SK-N-MC (cell line): ENCODE measurements at regions not wholly inside any gene's neighbourhood (a gene's known extent, or its start where the extent isn't known, plus 50 kb on each side); places are given as distances from the start of the nearest gene placed in this dataset.

ENCODE experiments used
- EZH2 ChIP-seq: fragments of 200-600 bp; sonication (generic); IDR thresholded peaks from one replicate; pipeline ENCODE4 v1.6.1; 2017; ENCODE audit warnings: antibody characterized with exemption
- POLR2AphosphoS5 ChIP-seq: IDR thresholded peaks from 2 replicates; pipeline ENCODE4 v1.6.1; 2012; ENCODE audit warnings: mild to moderate bottlenecking, low read depth, low read length, borderline replicate concordance

DNA sequence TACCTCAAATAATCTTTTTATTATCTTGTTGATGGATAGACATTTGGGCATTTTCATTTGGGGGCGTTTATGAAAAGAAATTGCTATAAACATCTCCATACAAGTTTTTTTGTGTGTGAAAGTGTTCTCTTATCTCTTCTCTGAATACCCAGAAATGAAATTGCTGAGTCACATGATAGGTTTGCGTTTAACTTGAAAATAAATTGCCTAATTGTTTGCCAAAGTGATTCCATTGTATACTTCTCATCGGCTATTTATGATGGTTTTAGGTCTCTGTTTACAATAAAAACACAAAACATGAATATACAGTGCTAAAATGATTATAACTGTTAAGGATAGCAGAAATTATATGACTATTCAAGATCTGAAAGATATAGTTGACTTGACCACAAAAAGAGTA, 361.7 kb downstream of the TAF11L14 start:
- TF ChIP-seq POLR2AphosphoS5 (no peak), EZH2 (no peak)
